ENCODE measurements at regions not wholly inside any gene's neighbourhood (a gene's known extent, or its start where the extent isn't known, plus 50 kb on each side); places are given as distances from the start of the nearest gene placed in this dataset.

DNA sequence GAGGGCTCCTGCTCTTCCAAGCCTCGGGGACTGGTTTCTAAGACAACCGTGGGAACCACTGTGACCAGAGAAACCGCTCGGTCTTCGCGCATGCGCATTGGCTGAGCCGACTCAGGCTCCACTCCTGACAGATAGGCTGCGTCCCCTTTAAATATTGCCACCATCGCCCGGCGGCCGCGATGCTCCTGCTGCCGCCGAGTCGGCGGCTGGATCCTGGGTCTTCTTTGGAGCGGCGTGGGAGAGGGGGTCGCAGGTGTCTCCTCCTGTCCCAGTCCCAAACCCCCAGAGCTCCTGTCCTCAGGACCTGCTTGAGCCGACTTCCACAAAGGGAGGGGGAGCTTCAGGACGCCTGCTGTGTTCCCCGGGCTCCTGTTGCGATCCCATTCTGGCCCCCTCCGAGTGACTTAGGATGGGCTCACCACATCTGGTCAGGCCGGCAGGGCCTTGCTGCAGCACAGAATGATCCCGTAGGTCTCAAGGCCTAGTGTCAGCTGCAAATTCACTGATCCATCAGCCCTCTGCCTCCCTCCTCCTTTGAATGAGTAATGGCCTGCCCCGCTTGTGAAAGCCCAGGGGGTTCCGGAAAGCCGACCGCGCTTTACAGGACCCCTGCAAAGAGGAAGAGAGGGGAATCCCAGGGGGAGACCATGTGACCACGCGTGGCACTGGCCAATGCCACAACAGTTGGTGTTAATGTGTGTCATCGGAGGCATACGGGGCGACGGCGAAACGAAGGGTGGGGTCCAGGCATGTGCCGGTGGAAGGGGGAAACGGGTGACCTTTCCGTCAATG is 683.2 kb upstream of the TPTE start:
- DNase-seq (ENCODE audit: low spot score): no peak

More for the DNA sequence above, 683.2 kb upstream of the TPTE start:
- Histone ChIP-seq H4K20me1 (replicated peaks; ENCODE audit: insufficient read depth) (no peaks in the 10 kb centered on the region), H3K27ac (ENCODE audit: low read depth) (no peak overlapping the region), H3K4me1 (ENCODE audit: insufficient read depth) (no peaks in the 10 kb centered on the region), H3K9me2 (ENCODE audit: insufficient read depth) (no peaks in the 10 kb centered on the region), H3K4me2 (no peak overlapping the region), H3K4me3 (no peak overlapping the region), H2AFZ (no peak overlapping the region), H3F3A (replicated peaks; ENCODE audit: low read depth) (no peaks in the 10 kb centered on the region), H3K79me2 (replicated peaks; ENCODE audit: insufficient read depth) (no peaks in the 10 kb centered on the region), H3K27me3 (ENCODE audit: insufficient read depth) (no peaks in the 10 kb centered on the region), H3K36me3 (ENCODE audit: insufficient read depth) (0 out of 2 replicates have a peak, but pooled peaks cover 4% of the 10 kb centered on the region)
- Mint-ChIP-seq H3K9me3 (peaks cover 69% of the 10 kb centered on the region; the same call in 2 of the 3 replicates), H3K4me3 (no peak overlapping the region), H3K27ac (no peak overlapping the region), H3K36me3 (ENCODE audit: low read depth) (peaks cover 39% of the 10 kb centered on the region), H3K4me1 (no peaks in the 10 kb centered on the region), H3K27me3 (ENCODE audit: insufficient read depth, low read depth, poor library complexity) (peaks cover 13% of the 10 kb centered on the region)
- TF ChIP-seq EZH2phosphoT487 (IDR thresholded peaks at IDR 0.05; ENCODE audit: unreplicated experiment): no peak
- TF ChIP-seq, protein P1, sequence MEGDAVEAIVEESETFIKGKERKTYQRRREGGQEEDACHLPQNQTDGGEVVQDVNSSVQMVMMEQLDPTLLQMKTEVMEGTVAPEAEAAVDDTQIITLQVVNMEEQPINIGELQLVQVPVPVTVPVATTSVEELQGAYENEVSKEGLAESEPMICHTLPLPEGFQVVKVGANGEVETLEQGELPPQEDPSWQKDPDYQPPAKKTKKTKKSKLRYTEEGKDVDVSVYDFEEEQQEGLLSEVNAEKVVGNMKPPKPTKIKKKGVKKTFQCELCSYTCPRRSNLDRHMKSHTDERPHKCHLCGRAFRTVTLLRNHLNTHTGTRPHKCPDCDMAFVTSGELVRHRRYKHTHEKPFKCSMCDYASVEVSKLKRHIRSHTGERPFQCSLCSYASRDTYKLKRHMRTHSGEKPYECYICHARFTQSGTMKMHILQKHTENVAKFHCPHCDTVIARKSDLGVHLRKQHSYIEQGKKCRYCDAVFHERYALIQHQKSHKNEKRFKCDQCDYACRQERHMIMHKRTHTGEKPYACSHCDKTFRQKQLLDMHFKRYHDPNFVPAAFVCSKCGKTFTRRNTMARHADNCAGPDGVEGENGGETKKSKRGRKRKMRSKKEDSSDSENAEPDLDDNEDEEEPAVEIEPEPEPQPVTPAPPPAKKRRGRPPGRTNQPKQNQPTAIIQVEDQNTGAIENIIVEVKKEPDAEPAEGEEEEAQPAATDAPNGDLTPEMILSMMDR (conservative IDR thresholded peaks at IDR 0.05; ENCODE audit: low read depth in 2 of 2): no peak
- TF ChIP-seq, protein P2, sequence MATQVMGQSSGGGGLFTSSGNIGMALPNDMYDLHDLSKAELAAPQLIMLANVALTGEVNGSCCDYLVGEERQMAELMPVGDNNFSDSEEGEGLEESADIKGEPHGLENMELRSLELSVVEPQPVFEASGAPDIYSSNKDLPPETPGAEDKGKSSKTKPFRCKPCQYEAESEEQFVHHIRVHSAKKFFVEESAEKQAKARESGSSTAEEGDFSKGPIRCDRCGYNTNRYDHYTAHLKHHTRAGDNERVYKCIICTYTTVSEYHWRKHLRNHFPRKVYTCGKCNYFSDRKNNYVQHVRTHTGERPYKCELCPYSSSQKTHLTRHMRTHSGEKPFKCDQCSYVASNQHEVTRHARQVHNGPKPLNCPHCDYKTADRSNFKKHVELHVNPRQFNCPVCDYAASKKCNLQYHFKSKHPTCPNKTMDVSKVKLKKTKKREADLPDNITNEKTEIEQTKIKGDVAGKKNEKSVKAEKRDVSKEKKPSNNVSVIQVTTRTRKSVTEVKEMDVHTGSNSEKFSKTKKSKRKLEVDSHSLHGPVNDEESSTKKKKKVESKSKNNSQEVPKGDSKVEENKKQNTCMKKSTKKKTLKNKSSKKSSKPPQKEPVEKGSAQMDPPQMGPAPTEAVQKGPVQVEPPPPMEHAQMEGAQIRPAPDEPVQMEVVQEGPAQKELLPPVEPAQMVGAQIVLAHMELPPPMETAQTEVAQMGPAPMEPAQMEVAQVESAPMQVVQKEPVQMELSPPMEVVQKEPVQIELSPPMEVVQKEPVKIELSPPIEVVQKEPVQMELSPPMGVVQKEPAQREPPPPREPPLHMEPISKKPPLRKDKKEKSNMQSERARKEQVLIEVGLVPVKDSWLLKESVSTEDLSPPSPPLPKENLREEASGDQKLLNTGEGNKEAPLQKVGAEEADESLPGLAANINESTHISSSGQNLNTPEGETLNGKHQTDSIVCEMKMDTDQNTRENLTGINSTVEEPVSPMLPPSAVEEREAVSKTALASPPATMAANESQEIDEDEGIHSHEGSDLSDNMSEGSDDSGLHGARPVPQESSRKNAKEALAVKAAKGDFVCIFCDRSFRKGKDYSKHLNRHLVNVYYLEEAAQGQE (IDR thresholded peaks at IDR 0.05; ENCODE audit: unreplicated experiment): no peak
- TF ChIP-seq STAT1 (IDR thresholded peaks at IDR 0.05; ENCODE audit: unreplicated experiment): no peak
- TF ChIP-seq NANOG (IDR thresholded peaks at IDR 0.05; ENCODE audit: borderline replicate concordance): no peak
- TF ChIP-seq, protein P3, sequence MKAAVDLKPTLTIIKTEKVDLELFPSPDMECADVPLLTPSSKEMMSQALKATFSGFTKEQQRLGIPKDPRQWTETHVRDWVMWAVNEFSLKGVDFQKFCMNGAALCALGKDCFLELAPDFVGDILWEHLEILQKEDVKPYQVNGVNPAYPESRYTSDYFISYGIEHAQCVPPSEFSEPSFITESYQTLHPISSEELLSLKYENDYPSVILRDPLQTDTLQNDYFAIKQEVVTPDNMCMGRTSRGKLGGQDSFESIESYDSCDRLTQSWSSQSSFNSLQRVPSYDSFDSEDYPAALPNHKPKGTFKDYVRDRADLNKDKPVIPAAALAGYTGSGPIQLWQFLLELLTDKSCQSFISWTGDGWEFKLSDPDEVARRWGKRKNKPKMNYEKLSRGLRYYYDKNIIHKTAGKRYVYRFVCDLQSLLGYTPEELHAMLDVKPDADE (IDR thresholded peaks at IDR 0.05): no peak
- no peak for TF ChIP-seq EZH2 (IDR thresholded peaks at IDR 0.05; ENCODE audit: low read depth, unreplicated experiment)
- no peak for ATAC-seq
